GM19395 (cell line): ENCODE measurements at regions not wholly inside any gene's neighbourhood (a gene's known extent, or its start where the extent isn't known, plus 50 kb on each side); places are given as distances from the start of the nearest gene placed in this dataset.
"Not testable (repeated sequence)": the region's sequence is repeated elsewhere in the genome, so short reads cannot be mapped to it uniquely, and the experiment has no call there.

Experiments used
- ATAC-seq: cut with Tn5 transposase; IDR thresholded peaks from one replicate; pipeline ENCODE4 v1.9.1; 2021; ENCODE audit warnings: mild to moderate bottlenecking, moderate library complexity; ENCODE audit not compliant: unreplicated experiment

DNA sequence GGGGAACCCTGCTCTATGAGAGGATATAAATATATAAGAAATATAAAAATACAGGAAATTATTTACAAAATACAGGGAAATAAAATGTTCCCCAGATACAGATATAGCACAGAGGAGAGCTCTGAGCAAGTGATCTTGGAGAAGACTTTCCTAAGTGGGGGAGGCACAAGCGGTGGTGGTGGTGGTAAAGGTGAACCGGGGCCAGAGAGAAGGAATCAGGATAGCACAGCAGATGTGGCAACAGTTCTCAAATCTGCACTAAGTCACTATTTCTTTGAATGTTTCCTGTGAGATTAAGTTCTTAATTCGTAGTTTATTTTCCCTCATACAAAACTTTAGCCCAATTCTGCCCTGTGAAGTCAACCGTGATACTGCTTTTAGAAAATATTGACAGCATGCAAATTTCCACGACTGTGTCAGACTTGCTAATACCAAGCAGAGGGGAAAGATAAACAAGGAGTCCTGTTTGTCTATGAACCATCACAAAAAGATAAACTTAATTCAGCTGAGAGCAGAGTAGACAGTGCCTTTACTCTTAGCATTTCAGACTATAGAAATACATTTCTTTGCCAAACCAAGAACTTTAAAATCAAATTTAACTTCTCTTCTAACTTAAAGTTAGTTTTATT is 237.5 kb upstream of the POGK start:
- no peak for ATAC-seq

DNA sequence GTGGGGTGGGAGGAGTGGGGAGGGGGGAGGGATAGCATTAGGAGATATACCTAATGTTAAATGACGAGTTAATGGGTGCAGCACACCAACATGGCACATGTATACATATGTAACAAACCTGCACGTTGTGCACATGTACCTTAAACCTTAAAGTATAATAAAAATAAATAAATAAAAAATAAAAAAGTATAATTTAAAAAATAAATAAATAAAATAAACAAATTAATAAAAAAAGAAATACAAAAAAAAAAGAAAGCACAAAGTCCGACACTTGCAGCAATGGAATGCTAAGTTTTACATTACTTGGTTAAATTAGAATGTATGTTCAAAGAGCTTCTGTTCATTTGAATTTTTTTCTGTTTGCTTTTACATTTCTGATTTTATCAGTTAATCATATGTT is 236.5 kb upstream of the POGK start:
- ATAC-seq = not testable (repeated sequence)

DNA sequence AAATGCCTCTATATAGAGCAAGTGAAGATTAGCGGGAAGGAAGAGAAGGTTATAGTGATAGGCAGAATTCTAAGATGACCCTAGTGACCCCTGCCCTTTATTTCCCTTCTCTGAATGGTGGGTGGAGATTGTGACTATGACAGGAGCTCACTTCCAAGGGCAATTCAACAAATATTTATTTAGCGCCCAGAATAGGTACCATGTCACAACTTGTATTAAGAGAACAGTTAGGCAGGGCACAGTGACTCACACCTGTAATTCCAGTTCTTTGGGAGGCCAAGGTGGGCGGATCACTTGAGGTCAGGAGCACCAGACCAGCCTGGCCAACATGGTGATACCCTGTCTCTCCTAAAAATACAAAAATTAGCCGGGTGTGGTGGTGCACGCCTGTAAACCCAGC is 236.0 kb upstream of the POGK start:
- ATAC-seq = no peak

DNA sequence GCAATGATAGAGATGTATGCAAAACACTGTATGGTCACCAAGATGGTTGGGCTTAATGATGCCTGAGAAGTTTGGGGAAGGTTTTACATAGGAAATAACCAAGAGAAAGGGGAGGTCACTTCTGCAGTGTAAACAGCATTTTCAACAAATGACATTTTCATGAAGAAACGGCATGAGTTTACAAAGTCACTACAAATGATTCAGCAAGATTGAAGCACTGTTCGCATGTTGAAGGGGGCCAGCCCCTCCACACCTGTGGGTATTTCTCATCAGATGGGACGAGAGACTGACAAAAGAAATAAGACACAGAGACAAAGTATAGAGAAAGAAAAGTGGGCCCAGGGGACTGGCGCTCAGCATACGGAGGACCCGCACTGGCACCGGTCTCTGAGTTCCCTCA is 234.1 kb upstream of the POGK start:
- no peak for ATAC-seq

DNA sequence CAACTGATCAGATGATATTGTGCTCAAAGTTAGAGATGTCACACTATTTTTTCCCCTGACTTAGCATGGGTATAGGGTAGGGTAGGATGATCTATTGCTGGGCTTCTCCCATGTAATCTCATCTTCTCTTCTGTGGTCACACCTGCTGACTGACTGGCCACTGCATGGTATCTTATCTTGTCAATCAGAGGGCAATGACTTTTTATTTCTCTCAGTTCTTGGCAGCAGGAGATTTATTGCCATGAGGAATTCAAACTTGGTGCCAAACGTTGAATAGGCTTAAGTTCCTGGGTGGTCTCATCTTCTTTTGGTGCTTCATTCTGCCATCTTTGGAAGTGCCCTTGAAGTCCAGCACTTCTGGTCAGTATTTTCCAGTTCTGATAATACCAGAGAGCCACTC is 226.4 kb upstream of the POGK start:
- no peak for ATAC-seq

DNA sequence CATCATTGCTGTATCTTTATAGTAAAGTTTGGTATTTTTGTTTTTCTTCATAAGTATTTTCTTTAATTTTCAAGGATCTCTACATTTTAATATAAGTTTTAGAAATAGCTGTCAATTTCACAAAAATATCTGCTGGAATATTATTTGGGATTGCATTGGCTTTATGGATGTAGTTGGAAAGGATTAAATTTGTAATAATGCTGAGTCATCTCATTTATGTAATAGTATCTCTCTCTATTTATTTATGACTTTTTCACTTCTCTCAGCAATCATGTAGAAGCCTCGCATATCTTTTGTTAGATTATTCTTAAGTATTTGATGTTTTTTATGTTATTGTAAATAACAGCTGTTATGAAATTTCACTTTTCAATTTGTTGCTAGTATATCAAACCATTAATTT is 223.1 kb upstream of the POGK start:
- ATAC-seq = no peak

DNA sequence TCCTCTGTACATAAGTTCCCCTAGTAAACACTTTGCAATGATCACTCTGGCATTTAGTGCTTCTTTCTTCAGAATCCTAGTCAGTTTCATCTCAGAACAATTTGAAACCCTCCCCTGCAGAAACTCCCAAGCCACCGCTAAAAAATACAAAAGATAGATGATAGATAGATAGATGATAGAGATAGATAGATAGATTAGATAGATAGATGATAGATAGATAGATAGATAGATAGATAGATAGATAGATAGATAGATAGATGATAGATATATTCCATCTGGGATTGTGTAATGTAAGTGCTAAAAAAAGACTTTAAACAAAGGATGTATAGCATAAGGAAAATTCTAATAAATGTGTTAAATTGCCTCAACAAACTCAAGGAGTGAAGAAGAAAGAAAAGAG is 212.6 kb upstream of the POGK start:
- ATAC-seq = no peak

DNA sequence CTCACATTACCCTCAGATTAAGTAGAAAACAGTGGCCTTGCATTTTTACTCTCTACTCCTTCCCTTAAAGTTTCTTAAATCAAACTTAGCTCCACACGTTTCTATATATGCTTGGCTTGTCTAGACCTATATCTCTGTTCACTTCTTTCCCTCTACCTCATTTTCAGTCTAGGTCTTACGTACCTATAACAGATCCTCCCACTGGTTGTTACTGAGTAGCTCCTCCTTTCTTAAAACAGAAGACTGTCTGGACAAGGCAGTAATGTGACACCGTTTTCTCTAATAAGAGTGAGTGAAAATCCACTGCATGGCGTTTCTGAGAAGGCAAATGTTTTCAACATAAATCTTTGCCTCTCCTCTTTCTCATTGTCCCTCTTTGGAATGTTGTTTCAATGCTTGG is 211.7 kb upstream of the POGK start:
- ATAC-seq = no peak

DNA sequence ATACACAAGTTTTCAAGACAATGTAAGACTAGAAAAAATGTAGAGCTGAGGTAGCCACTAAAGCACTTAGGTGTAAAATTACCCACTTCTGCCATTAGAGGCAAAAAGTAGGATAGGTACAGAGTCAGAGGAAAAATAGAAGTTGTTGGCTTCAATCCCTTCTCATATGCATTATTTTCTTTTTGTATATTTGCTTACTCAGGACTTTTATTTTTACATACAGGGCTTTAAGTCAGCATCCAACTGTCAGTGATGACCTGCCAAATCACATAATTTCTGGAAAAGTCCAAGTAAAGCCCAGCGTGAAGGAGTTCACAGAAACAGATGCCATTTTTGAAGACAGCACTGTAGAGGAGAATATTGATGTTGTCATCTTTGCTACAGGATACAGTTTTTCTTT is 211.0 kb upstream of the POGK start:
- no peak for ATAC-seq

DNA sequence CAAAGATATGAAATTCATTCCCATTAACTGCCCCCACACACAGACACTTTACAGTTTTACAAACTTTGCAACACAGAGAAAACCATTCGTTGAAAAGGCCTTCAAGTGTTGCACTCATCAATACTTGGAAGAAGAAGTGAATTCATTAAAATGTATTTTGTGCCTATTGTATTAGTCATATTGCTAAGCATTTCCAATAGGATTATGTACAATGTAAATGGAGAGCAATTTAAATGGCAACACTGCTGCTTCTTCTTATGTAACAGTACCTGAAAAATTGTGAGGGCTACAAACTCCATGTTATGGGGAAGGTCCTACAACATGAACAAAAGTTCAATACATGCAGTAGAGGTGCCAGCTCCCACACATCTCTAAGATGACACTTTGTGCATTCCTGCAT is 209.3 kb upstream of the POGK start:
- no peak for ATAC-seq

DNA sequence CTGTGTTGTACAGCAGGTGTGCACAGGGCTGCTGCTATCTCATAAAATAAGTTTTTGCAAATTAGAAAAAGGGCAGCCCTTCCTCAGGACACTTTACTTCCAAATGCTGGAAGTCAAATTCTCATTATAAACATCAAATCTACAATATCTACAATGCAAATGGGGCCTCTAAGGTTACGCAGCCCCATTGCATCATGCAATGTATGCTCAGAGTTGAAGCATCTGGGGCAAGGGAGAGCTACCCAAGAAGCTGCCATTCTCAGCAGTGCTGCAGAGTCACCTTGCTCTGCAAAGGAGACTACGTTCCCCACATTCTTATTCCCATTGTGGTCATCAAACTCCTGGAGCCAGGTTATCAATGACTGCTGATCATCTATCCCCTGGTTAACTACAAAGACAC is 208.9 kb upstream of the POGK start:
- no peak for ATAC-seq

DNA sequence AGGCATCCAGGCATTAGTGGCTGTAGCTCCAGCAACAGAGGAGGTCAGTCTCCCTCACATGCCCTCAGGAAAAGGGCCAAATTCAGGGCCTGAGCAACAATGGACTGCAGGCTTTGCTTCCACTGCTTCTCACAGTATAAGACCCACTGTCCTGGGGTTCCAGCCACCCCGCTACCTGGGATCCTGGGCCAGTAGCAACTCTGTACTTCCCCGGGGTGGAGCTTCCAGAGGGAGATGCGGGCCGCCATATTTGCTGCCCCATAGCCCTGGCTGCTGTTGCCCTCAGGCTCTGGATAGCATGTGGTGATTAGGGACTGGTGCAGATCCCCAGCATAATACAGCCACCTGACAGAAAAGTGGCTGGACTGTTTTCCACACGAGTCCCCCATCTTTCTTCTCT is 201.1 kb upstream of the POGK start:
- ATAC-seq = no peak

DNA sequence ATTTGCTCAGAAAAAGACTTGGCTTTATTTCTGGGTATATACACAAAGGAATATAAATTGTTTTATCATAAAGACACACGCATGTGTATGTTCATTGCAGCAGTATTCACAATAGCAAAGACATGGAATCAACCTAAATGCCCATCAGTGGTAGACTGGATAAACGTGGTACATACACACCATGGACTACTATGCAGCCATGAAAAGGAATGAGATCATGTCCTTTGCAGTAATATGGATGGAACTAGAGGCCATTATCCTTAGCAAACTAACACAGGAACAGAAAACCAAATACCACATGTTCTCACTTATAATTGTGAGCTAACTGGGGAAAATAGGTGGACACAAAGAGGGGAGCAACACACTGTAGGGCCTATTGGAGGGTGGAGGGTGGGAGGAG is 182.0 kb upstream of the POGK start:
- ATAC-seq = not testable (repeated sequence)

DNA sequence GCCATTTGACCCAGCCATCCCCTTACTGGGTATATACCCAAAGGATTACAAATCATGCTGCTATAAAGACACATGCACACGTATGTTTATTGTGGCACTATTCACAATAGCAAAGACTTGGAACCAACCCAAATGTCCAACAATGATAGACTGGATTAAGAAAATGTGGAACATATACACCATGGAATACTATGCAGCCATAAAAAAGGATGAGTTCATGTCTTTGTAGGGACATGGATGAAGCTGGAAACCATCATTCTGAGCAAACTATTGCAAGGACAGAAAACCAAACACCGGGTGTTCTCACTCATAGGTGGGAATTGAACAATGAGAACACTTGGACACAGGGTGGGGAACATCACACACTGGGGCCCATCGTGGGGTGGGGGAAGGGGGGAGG is 172.5 kb upstream of the POGK start:
- ATAC-seq = not testable (repeated sequence)

DNA sequence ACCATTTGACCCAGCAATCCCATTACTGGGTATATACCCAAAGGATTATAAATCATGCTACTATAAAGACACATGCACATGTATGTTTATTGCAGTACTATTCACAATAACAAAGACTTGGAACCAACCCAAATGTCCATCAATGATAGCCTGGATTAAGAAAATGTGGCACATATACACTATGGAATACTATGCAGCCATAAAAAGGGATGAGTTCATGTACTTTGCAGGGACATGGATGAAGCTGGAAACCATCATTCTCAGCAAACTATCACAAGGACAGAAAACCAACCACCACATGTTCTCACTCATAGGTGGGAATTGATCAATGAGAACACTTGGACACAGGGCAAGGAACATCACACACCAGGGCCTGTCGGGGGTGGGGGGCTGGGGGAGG is 171.7 kb upstream of the POGK start:
- ATAC-seq = not testable (repeated sequence)

DNA sequence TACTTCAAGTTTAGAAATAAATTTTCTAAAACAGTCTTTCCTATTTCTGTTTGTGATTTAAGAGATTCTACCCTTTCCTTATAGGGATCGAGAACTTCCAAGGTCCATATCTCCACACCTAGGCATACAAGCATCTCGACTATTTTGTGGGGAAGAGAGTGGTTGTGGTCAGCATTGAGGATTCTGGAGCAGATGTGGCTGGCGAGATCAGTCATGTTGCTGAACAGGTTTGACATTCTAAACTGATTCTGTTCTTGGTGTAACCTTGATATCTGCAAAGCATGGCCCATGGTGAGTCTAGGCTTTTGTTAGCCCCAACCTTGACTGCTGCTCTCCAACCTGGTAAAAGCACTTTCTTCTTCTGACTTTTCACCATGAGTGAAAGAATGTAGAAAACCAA is 167.6 kb upstream of the POGK start:
- ATAC-seq = no peak

DNA sequence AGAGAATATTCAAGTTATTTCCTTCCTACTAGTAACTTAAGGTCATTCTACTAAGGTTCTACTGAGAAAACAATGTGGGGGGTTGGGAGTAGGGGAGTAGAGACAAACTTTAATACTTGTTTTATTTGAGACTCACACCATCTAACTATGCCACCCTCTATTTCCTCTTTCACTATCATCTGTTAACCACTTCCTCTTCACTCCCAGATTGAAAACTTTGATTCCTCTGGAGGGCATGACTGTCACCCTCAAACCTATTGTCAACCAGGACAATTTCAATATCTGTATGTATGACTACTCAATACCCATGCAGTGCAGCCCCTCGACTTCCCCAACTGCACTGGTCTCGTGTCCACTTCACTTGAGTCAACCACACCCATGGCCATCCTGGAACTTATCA is 165.6 kb upstream of the POGK start:
- no peak for ATAC-seq

DNA sequence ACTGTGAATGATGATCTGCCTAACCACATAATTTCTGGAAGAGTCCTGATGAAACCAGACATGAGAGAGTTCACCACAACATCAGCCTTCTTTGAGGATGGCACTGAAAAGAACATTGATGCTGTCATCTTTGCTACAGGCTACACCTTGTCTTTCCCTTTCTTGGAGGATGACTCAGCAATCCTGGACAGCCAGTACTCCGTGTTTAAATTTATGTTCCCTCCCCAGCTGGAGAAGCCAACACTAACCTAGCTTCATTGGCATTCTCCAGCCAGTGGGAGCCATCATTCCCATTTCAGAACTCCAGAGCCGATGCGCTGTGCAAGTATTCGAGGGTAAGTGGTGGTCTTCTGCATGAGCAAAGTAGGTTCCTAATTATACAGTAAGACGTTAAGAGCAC is 164.1 kb upstream of the POGK start:
- ATAC-seq = no peak

DNA sequence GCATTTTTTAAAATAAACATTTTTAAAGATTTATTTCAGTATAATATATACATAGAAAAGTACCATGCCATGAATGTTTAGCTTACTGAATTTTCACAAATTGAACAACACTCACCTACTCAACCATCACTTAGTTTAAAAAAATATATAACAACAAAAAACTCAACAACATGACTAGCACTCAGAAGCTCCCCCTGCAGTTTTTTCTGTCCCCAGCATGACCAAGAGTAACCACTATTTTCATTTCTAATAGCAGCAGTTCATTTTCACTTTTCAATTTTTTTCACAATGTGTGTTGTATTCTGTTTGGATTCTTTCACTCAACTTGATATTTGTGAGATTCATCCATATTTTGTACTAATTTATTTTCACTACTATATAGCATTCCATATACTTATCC is 162.3 kb upstream of the POGK start:
- ATAC-seq = no peak

DNA sequence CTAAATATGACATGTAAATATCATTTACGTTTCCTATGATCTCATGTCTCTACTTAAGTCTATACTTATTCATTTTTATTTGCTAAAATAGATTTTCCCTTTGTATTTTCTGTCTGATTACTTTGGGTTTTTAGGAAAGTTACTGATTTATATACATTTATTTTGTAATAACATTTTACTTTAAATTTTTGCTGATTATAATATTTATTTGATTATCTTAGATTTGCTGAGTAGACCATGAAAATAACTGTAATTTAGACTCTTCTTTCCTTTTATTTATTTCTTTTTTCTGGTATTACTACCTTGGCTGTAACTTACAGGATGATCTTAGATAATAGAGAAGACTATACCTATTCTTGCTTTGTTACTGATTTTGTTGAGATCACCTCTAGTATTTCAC is 159.9 kb upstream of the POGK start:
- no peak for ATAC-seq

DNA sequence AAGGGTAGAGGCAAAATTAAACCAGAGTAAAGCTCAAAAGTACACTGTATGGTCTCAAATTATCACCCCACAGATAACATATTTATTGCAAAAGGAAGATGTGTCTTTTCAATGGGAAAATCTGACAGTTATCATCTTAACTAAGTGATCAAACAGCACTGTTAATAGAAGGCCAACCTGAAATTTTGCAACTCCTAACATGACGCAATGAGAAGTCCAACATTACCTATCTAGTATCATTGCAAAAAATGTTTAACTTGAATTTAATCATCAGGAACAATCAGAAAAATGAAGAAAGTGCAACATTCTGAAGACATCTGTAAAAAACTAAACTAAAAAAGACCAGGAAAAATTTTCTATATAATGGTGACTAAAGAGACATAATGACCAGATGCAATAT is 156.7 kb upstream of the POGK start:
- no peak for ATAC-seq

DNA sequence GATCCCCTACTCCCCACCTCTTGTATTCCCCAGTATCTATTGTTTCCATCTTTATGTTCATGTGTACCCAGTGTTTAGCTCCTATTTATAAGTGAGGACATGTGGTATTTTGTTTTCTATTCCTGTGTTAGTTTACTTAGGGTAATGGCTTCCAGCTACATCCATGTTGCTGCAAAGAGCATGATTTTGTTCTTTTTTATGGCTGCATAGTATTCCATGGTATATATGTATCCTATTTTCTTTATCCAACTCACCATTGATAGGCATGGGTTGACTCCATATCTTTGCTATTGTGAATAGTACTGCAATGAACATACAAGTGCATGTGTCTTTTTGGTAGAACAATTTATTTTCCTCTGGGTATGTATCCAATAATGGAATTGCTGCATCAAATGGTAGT is 154.6 kb upstream of the POGK start:
- not testable (repeated sequence) for ATAC-seq

DNA sequence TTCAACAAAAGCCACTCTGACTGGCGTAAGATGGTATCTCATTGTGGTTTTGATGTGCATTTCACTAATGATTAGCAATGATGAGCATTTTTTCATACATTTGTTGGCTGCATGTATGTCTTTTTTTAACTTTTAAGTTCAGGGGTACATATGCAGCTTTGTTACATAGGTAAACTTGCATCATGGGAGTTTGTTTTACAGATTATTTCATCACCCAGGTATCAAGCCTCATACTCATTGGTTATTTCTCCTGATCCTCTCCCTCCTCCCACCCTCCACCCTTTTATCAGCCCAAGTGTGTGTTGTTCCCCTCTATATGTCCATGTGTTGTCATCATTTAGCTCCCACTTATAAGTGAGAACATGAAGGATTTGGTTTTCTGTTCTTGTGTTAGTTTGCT is 154.1 kb upstream of the POGK start:
- ATAC-seq = no peak

DNA sequence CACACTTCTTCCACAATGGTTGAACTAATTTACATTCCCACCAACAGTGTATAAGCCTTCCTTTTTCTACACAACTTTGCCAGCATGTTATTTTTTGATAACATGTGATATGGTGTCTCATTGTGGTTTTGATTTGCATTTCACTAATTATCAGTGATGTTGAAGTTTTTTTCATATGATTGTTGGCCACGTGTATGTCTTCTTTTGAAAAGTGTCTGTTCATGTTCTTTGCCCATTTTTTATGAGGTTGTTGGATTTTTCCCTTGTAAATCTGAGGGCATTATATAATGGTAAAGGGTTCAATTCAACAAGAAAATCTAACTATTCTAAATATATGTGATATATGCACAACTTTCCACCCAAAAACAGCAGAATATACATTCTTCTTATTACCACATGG is 153.4 kb upstream of the POGK start:
- ATAC-seq = not testable (repeated sequence)
